ENCODE measurements at regions not wholly inside any gene's neighbourhood (a gene's known extent, or its start where the extent isn't known, plus 50 kb on each side); places are given as distances from the start of the nearest gene placed in this dataset.
A peak's percentile ranks its signal among the peaks of the same experiment; 100 is the strongest.

- DNase-seq = no peak
These were observed 51.5 kb upstream of the ARID1B start for GRCh38 chr6:156725712-156726111.

- peak; percentile 22 for DNase-seq
These were observed 56.2 kb upstream of the ARID1B start for GRCh38 chr6:156720691-156721685.

- DNase-seq = no peak
These were observed 57.2 kb upstream of the ARID1B start for GRCh38 chr6:156719720-156720563.

GRCh38 chr6:156719395-156719719, 57.8 kb upstream of the ARID1B start:
- no peak for DNase-seq

GRCh38 chr6:156718647-156719394, 58.4 kb upstream of the ARID1B start:
- no peak for DNase-seq

- DNase-seq = no peak
These were observed 59.6 kb upstream of the ARID1B start for GRCh38 chr6:156717542-156717941.

- DNase-seq = no peak
These were observed 61.3 kb upstream of the ARID1B start for GRCh38 chr6:156715839-156716238.

- DNase-seq = no peak
These were observed 63.6 kb upstream of the ARID1B start for GRCh38 chr6:156713548-156713947.

GRCh38 chr6:156710479-156710878, 66.7 kb upstream of the ARID1B start:
- no peak for DNase-seq

- DNase-seq = no peak
These were observed 69.4 kb upstream of the ARID1B start for GRCh38 chr6:156707818-156708217.

GRCh38 chr6:156703719-156704118, 73.5 kb upstream of the ARID1B start:
- no peak for DNase-seq

- DNase-seq = no peak
These were observed 75.2 kb upstream of the ARID1B start for GRCh38 chr6:156701966-156702365.

GRCh38 chr6:156700440-156701057, 76.6 kb upstream of the ARID1B start:
- no peak for DNase-seq

- DNase-seq = no peak
These were observed 77.2 kb upstream of the ARID1B start for GRCh38 chr6:156699935-156700334.

GRCh38 chr6:156699017-156699421, 78.2 kb upstream of the ARID1B start:
- no peak for DNase-seq

- no peak for DNase-seq
These were observed 78.8 kb upstream of the ARID1B start for GRCh38 chr6:156698239-156699016.

GRCh38 chr6:156697225-156697830, 79.8 kb upstream of the ARID1B start:
- DNase-seq = no peak

- DNase-seq = no peak
These were observed 81.4 kb upstream of the ARID1B start for GRCh38 chr6:156695742-156696141.

- DNase-seq = no peak
These were observed 82.5 kb upstream of the ARID1B start for GRCh38 chr6:156694679-156695078.

- DNase-seq = no peak
These were observed 86.2 kb upstream of the ARID1B start for GRCh38 chr6:156691018-156691417.

- no peak for DNase-seq
These were observed 87.5 kb upstream of the ARID1B start for GRCh38 chr6:156689656-156690055.

GRCh38 chr6:156688620-156688971, 88.6 kb upstream of the ARID1B start:
- DNase-seq = no peak
